Right cardiac atrium (tissue), 5 donors: ENCODE measurements at regions not wholly inside any gene's neighbourhood (a gene's known extent, or its start where the extent isn't known, plus 50 kb on each side); places are given as distances from the start of the nearest gene placed in this dataset.
A peak's percentile ranks its signal among the peaks of the same experiment; 100 is the strongest.

Experiments
- ATAC-seq, 2 donors: fragments of 200-7000 bp; cut with Tn5 transposase; one replicate each; pipeline versions ENCODE4 v1.8.0 to v1.9.1; 2020; ENCODE audit warnings: moderate library complexity in 2 of 2, mild to moderate bottlenecking in 1 of 2
- DNase-seq, 3 donors: peaks; one replicate each; pipeline ENCODE4 v3.0.0-alpha.2; 2020
- H3K27ac ChIP-seq: one replicate; pipeline ENCODE4 v1.5.1; 2013; ENCODE audit warnings: mild to moderate bottlenecking, low read length, control low read depth, moderate library complexity
- H3K27me3 ChIP-seq: one replicate; pipeline ENCODE4 v1.6.1; 2013; ENCODE audit not compliant: control insufficient read depth, insufficient read depth
- H3K4me1 ChIP-seq: one replicate; pipeline ENCODE4 v1.6.1; 2013; ENCODE audit warnings: low read length; ENCODE audit not compliant: control insufficient read depth, insufficient read depth
- H3K4me3 ChIP-seq: one replicate; pipeline ENCODE4 v1.5.1; 2013; ENCODE audit warnings: low read length, control low read depth
- H3K9me3 ChIP-seq: one replicate; pipeline ENCODE4 v1.6.1; 2013; ENCODE audit warnings: low read length; ENCODE audit not compliant: control insufficient read depth
- WGBS: extraction: QIAGEN DNeasy Blood & Tissue Kit; methylation state at CpG from one replicate; pipeline ENCODE4 v1.1.7; 2013; 5-methylcytosine and 5-hydroxymethylcytosine counted together
- intact Hi-C, 4 donors: fragments of 100-400 bp; cut with DNase I; formaldehyde crosslinking; loops; one replicate each; pipeline versions ENCODE4 v1.11.0 to v1.14.0; 2022 to 2023
- donor health status: healthy with polysubstance abuse.
- donor health status: DM: no; HTN: yes; CAD: no.
- donor health status: DM: no; HTN: no; CAD: no.
- donor health status: DM: no; HTN: yes; CAD: no; lungs with severe emphysema.
- donor health status: DM: yes; HTN: yes; CAD: no.

GRCh38 chr6:134683783-134684422, 266.0 kb downstream of the ALDH8A1 start:
- no peaks in the 10 kb centered on the region for H3K9me3 ChIP-seq
- H3K27me3 ChIP-seq, result no peaks in the 10 kb centered on the region
- WGBS, result 64% methylated on average over 2 of the region's 2 CpGs
- intact Hi-C loops, result no loop called here
- H3K4me3 ChIP-seq, result no peak overlapping the region
- H3K4me1 ChIP-seq, result no peaks in the 10 kb centered on the region
- no peak for ATAC-seq
- no peak for DNase-seq
- H3K27ac ChIP-seq, result no peak overlapping the region

GRCh38 chr6:134680433-134680832, 269.5 kb downstream of the ALDH8A1 start:
- 98% methylated on average over 1 of the region's 1 CpG for WGBS
- Histone ChIP-seq H3K4me3 (no peak overlapping the region), H3K4me1 (no peaks in the 10 kb centered on the region), H3K27me3 (no peaks in the 10 kb centered on the region), H3K9me3 (no peaks in the 10 kb centered on the region), H3K27ac (no peak overlapping the region)
- DNase-seq, result no peak
- intact Hi-C loops, result no loop called here
- no peak for ATAC-seq

DNA sequence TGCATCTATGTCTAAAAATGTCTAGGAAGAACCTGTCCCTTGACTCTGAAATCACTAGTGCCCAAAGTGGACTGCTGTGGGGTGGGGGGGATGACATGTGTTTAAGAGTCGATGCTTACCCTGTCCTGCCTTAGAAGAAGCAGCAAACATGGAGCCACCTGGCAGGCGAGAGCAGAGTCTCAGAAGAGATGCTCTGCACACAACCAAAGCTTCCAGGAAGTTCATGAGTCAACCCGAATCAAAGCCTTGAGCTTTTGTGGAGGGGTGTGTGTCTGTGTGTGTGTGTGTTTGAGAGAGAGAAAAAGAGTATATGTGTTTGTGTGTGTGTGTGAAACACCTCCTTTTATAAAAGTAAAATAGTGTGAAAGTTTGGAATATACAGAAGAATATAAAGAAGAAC, 269.9 kb downstream of the ALDH8A1 start:
- no peaks in the 10 kb centered on the region for H3K9me3 ChIP-seq
- ATAC-seq, result no peak
- DNase-seq, result peak in 1 of 3 donors; percentile 8
- no peak overlapping the region for H3K27ac ChIP-seq
- H3K27me3 ChIP-seq, result no peaks in the 10 kb centered on the region
- 95% methylated on average over 3 of the region's 3 CpGs for WGBS
- intact Hi-C loops, result no loop called here
- H3K4me3 ChIP-seq, result no peak overlapping the region
- H3K4me1 ChIP-seq, result no peaks in the 10 kb centered on the region

GRCh38 chr6:134678436-134678889, 271.4 kb downstream of the ALDH8A1 start:
- intact Hi-C loops, result no loop called here
- DNase-seq (peak; percentile 28 to 75 (median 67)), ATAC-seq (peak; percentile 31 to 55)
- Histone ChIP-seq H3K27me3 (no peaks in the 10 kb centered on the region), H3K27ac (no peak overlapping the region), H3K4me3 (no peak overlapping the region), H3K4me1 (no peaks in the 10 kb centered on the region), H3K9me3 (no peaks in the 10 kb centered on the region)
- WGBS, result 36% methylated on average over 7 of the region's 7 CpGs

GRCh38 chr6:134676307-134677281, 273.3 kb downstream of the ALDH8A1 start:
- H3K4me3 ChIP-seq, result no peak overlapping the region
- WGBS, result 92% methylated on average over 6 of the region's 6 CpGs
- ATAC-seq (no peak), DNase-seq (no peak)
- no peaks in the 10 kb centered on the region for H3K27me3 ChIP-seq
- H3K9me3 ChIP-seq, result no peaks in the 10 kb centered on the region
- H3K4me1 ChIP-seq, result no peaks in the 10 kb centered on the region
- H3K27ac ChIP-seq, result no peak overlapping the region
- intact Hi-C loops, result no loop called here

DNA sequence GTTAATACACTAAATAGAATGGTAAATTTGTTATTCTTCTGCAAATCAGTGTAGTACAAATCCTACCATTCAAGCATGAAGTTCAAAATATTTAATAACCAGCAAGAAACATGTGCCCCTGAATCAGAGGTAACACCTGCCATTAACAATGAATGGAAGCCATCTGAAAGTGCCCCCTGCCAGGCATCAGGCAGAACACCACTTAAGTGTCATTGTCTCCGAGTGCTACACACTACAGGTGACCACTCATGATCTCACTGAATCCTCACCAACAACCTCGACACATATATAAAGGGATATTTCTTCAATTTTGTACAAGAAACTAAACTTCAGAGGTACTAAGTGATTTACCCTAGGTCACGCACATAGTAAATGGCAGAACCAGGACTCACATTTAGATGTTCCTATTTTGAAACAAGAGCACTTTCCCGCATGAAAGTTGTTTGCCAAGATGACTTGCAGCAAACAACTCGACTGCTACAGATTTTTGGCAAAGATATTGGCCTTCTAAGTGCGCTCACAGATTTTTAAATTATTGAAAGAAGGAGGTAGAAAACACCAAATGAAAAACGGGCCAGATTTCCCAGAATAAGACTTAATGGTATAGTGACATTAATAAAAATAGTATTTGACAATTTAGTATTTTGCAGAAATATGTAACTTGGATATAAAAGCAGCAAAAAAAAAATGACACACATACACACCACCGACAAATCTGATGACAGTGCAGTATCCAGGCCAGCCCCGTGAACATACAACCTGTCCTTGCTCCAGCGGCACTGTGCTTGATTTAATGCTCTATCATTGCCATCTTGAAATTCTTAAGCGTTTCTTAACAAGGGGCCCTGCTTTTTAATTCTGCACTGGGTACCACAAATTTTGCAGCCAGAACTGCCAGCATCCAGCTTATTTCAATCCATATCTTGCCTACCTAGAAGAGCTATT, 274.5 kb downstream of the ALDH8A1 start:
- Histone ChIP-seq H3K27me3 (no peaks in the 10 kb centered on the region), H3K9me3 (no peaks in the 10 kb centered on the region), H3K4me3 (no peak overlapping the region), H3K27ac (no peak overlapping the region), H3K4me1 (no peaks in the 10 kb centered on the region)
- DNase-seq (no peak), ATAC-seq (no peak)
- WGBS, result 90% methylated on average over 11 of the region's 11 CpGs
- intact Hi-C loops, result no loop called here

DNA sequence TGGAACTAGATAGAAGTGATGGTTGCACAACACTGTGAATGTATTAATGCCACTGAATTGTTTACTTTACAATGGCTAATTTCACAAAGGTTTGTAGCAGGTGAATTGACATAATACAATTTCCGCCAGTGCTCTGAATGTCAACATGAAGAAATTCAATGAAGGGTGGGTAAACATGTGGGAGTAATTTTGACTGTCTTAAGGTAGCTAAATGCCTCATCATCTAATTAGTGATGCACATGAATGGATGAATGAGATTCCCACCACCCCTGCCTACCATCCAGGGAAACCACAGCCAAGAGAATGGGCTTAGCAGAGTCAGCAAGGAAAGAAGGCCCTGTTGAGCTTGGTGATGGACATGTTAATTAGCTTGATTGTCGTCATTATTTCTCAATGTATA, 275.3 kb downstream of the ALDH8A1 start:
- ATAC-seq (no peak), DNase-seq (no peak)
- Histone ChIP-seq H3K27me3 (no peaks in the 10 kb centered on the region), H3K4me1 (no peaks in the 10 kb centered on the region), H3K27ac (no peak overlapping the region), H3K9me3 (no peaks in the 10 kb centered on the region), H3K4me3 (no peak overlapping the region)
- WGBS, result 96% methylated on average over 2 of the region's 2 CpGs
- intact Hi-C loops, result no loop called here

DNA sequence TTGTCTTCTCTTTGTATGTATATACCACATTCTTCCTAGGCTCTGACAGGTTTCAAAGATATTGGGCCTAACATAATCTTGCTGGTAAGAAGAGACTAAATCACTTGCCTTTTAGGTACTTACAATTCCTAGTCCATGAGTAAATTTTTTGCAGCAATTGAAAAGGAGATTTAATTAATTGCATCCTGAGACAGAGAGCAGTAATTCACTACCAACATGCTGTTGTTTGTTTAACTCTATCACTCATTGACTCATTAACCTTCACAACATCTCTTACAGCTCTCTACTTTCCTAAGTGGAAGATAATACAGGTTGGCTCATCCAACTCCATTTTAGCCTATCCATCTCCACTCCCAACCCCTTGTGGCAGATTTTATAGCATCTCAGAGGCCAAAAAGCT, 280.4 kb downstream of the ALDH8A1 start:
- Histone ChIP-seq H3K27me3 (no peaks in the 10 kb centered on the region), H3K4me3 (no peak overlapping the region), H3K4me1 (no peaks in the 10 kb centered on the region), H3K27ac (no peak overlapping the region), H3K9me3 (no peaks in the 10 kb centered on the region)
- DNase-seq (no peak), ATAC-seq (no peak)
- intact Hi-C loops, result no loop called here

DNA sequence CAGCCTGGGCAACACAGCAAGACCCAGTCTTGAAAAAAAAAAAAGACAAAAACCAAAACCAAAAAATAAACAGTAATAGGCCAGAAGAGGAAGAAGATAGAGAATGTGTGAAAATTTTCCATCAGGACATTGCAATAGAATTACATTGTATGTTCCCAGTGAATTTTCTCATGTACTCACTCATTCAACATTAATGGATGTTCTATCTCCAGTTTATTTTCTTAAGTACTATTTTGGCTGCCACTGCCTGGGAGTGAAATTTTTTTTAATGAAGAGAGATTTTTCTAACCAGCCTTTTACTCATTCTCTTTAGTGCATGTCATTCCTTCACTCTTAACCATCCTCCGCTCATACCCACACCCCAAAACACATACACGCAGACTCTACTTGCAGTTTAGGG, 282.8 kb downstream of the ALDH8A1 start:
- H3K9me3 ChIP-seq, result no peaks in the 10 kb centered on the region
- H3K4me3 ChIP-seq, result no peak overlapping the region
- intact Hi-C loops, result no loop called here
- DNase-seq (no peak), ATAC-seq (no peak)
- no peaks in the 10 kb centered on the region for H3K27me3 ChIP-seq
- 91% methylated on average over 2 of the region's 2 CpGs for WGBS
- no peak overlapping the region for H3K27ac ChIP-seq
- H3K4me1 ChIP-seq, result no peaks in the 10 kb centered on the region

- H3K9me3 ChIP-seq, result no peaks in the 10 kb centered on the region
- no peaks in the 10 kb centered on the region for H3K4me1 ChIP-seq
- ATAC-seq (no peak), DNase-seq (no peak)
- WGBS, result 92% methylated on average over 2 of the region's 2 CpGs
- no peak overlapping the region for H3K4me3 ChIP-seq
- H3K27ac ChIP-seq, result no peak overlapping the region
- intact Hi-C loops, result no loop called here
- no peaks in the 10 kb centered on the region for H3K27me3 ChIP-seq
Observed at GRCh38 chr6:134666125-134666524, 283.8 kb downstream of the ALDH8A1 start.
